AG08395 (cell line): ENCODE measurements at regions not wholly inside any gene's neighbourhood (a gene's known extent, or its start where the extent isn't known, plus 50 kb on each side); places are given as distances from the start of the nearest gene placed in this dataset.

Experiments
- DNase-seq: peaks from one replicate; pipeline ENCODE4 v3.0.0; 2012; ENCODE audit warnings: mixed read lengths, low spot score

GRCh38 chr13:77423296-77423695, 96.4 kb upstream of the MYCBP2 start:
- no peak for DNase-seq

GRCh38 chr13:77422724-77423123, 95.8 kb upstream of the MYCBP2 start:
- DNase-seq = no peak

- no peak for DNase-seq
Measured at GRCh38 chr13:77417897-77418296, 91.0 kb upstream of the MYCBP2 start.

- DNase-seq = no peak
Measured at GRCh38 chr13:77416666-77417212, 89.8 kb upstream of the MYCBP2 start.

- DNase-seq = no peak
Measured at GRCh38 chr13:77415253-77416071, 88.6 kb upstream of the MYCBP2 start.

- DNase-seq = no peak
Measured at GRCh38 chr13:77412860-77413259, 86.0 kb upstream of the MYCBP2 start.

- no peak for DNase-seq
Measured at GRCh38 chr13:77412116-77412635, 85.3 kb upstream of the MYCBP2 start.

- DNase-seq = no peak
Measured at GRCh38 chr13:77409412-77409811, 82.5 kb upstream of the MYCBP2 start.

GRCh38 chr13:77406644-77407440, 79.9 kb upstream of the MYCBP2 start:
- DNase-seq = no peak

- DNase-seq = no peak
Measured at GRCh38 chr13:77398825-77399620, 72.1 kb upstream of the MYCBP2 start.

- DNase-seq = no peak
Measured at GRCh38 chr13:77397636-77398035, 70.7 kb upstream of the MYCBP2 start.

- no peak for DNase-seq
Measured at GRCh38 chr13:77391475-77391874, 64.6 kb upstream of the MYCBP2 start.

GRCh38 chr13:77390391-77390790, 63.5 kb upstream of the MYCBP2 start:
- DNase-seq = no peak

GRCh38 chr13:77389625-77390000, 62.7 kb upstream of the MYCBP2 start:
- no peak for DNase-seq

GRCh38 chr13:77388944-77389624, 62.2 kb upstream of the MYCBP2 start:
- DNase-seq = no peak

GRCh38 chr13:77387607-77388200, 60.8 kb upstream of the MYCBP2 start:
- DNase-seq = no peak

GRCh38 chr13:77386880-77387606, 60.1 kb upstream of the MYCBP2 start:
- DNase-seq = peak; percentile 82

- DNase-seq = no peak
Measured at GRCh38 chr13:77386046-77386445, 59.2 kb upstream of the MYCBP2 start.

GRCh38 chr13:77384999-77385398, 58.1 kb upstream of the MYCBP2 start:
- DNase-seq = peak; percentile 22

- no peak for DNase-seq
Measured at GRCh38 chr13:77383097-77383496, 56.2 kb upstream of the MYCBP2 start.
